Activated naive CD8-positive, alpha-beta T cell treated with anti-CD3 and anti-CD28 coated beads, Interleukin-2, amount 50 U/mL, for 24 hours (primary cell): ENCODE measurements at regions not wholly inside any gene's neighbourhood (a gene's known extent, or its start where the extent isn't known, plus 50 kb on each side); places are given as distances from the start of the nearest gene placed in this dataset.

Source experiments
- ATAC-seq: fragments of 150-1000 bp; cut with Tn5 transposase; one replicate; pipeline ENCODE4 v1.10.0; 2021
- DNase-seq: peaks from one replicate; pipeline ENCODE4 v3.0.0; 2021
- H3K27ac Mint-ChIP-seq: one replicate; pipeline ENCODE4 v1.8.0; 2021; ENCODE audit warnings: mild to moderate bottlenecking, mixed read lengths
- H3K27me3 Mint-ChIP-seq: one replicate; pipeline ENCODE4 v1.8.0; 2021; ENCODE audit warnings: mixed read lengths
- H3K36me3 Mint-ChIP-seq: one replicate; pipeline ENCODE4 v1.8.0; 2021; ENCODE audit warnings: low read depth, mixed read lengths
- H3K4me1 Mint-ChIP-seq: one replicate; pipeline ENCODE4 v1.8.0; 2021; ENCODE audit warnings: mixed read lengths
- H3K4me3 Mint-ChIP-seq: one replicate; pipeline ENCODE4 v1.8.0; 2021; ENCODE audit warnings: mild to moderate bottlenecking, moderate library complexity, mixed read lengths
- H3K9me3 Mint-ChIP-seq: one replicate; pipeline ENCODE4 v1.8.0; 2021; ENCODE audit warnings: mixed read lengths

DNA sequence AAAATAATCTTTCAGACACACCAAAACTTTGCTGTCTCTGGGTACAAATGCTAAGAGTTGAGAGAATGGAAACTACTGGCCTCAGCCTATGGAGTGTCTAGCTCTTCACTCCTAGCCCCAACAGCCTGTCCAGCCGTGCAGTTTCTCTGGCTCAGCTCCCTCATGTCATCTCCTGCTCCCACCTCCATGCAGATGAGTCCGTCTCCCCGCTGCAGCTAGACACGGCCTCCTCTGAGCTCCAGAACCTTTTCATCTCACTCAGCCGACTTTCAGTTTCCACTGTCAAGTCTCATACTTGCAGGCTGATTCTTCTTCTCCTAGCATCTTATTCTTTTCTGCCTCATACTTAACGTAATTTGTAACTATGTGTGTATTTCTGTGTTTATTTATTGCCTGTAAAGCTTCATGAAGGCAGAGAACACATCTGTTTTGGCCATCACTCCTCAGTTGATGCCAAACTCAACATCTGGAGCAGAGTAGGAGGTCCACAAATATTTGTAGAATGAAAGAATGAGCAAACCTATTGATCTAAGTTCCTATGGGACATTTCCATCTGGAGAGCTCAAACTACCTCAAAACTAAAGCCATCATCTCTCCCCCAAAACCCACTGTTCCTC is 139.8 kb upstream of the PWP1 start:
- DNase-seq (no peak), ATAC-seq (no peak)
- H3K27ac Mint-ChIP-seq, result no peak overlapping the region
- peaks cover 25% of the 10 kb centered on the region for H3K36me3 Mint-ChIP-seq
- peaks cover 2% of the 10 kb centered on the region for H3K4me1 Mint-ChIP-seq
- H3K4me3 Mint-ChIP-seq, result no peak overlapping the region
- no peaks in the 10 kb centered on the region for H3K27me3 Mint-ChIP-seq
- no peaks in the 10 kb centered on the region for H3K9me3 Mint-ChIP-seq

DNA sequence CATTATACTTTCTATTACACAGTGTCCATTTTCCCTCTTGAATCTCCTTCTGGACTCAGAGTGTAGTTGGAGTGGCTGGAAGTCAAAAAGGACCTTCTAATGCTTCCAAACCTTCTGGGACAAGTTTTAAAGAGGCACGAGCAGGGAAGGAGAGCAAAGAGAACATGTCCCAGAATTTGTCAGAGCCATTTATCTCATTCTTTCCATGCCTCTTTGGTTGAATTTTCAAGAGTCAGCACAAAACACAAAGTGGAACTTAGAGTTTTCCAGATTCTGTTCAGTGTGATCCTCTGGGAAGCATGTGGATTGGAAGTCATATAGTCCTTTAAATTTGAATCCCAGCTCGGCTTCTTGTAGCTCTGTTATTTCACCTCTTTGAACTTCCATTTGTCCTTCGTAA is 138.2 kb upstream of the PWP1 start:
- Mint-ChIP-seq H3K9me3 (no peaks in the 10 kb centered on the region), H3K4me1 (no peaks in the 10 kb centered on the region), H3K4me3 (no peak overlapping the region), H3K36me3 (peaks cover 27% of the 10 kb centered on the region), H3K27me3 (no peaks in the 10 kb centered on the region), H3K27ac (no peak overlapping the region)
- DNase-seq, result no peak
- ATAC-seq, result no peak

DNA sequence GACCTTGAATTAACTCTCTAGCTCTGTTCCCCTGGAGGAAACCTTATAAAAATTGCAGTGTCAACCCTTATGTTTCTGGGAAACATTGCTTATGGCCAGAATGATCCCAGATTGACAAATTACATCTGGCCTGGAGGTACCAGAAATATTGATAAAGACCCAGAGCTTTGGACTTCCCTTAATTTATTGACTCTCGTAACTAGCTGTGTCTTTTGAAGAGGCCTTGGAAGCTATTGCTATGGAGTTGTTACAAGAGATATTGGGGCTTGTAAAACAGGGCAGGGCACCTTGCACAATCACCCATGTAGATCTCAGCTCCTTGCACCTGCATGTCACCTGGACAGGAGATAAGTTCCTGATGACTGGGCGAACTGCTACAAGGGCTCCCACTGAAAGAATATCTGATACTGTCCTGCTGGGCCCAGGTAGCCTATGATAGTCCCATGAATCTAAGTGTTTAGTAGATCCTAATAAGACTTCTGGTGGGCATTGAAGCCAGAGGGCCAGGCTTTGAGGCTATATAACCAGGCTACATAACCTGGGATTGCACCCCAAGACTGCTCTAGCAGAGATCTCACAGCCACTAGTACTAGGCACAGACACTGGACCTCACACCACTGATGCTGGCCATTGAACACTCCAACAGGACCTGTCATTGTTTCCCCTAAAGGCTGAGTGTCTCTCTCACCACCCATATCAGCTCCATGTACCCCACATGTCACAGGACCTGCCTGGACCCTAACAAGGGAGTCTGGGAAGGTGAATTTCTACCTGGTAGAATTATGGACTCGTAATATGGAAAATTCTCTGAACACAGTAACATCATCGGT is 135.7 kb upstream of the PWP1 start:
- no peaks in the 10 kb centered on the region for H3K9me3 Mint-ChIP-seq
- no peak overlapping the region for H3K27ac Mint-ChIP-seq
- ATAC-seq, result no peak
- no peak overlapping the region for H3K4me3 Mint-ChIP-seq
- H3K27me3 Mint-ChIP-seq, result no peaks in the 10 kb centered on the region
- DNase-seq, result no peak
- no peaks in the 10 kb centered on the region for H3K4me1 Mint-ChIP-seq
- peaks cover 27% of the 10 kb centered on the region for H3K36me3 Mint-ChIP-seq

DNA sequence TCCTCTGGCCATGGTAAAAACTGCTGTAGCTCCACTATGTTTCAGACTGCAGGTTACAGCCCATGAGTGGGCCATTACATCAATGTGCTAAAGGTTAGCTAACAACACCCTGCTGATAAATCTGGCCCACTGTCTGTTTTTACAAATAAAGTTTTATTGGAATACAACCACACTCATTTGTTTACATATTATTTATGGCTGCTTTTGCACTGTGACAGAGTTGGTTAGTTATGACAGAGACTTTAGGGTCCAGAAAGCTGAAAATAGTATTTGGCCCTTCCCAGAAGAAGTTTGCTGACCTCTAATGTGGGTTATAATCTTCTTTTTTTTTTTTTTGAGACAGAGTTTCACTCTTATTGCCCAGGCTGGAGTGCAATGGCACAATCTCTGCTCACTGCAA is 134.2 kb upstream of the PWP1 start:
- DNase-seq (no peak), ATAC-seq (no peak)
- H3K9me3 Mint-ChIP-seq, result no peaks in the 10 kb centered on the region
- no peak overlapping the region for H3K4me3 Mint-ChIP-seq
- H3K4me1 Mint-ChIP-seq, result no peaks in the 10 kb centered on the region
- H3K27ac Mint-ChIP-seq, result no peak overlapping the region
- no peaks in the 10 kb centered on the region for H3K27me3 Mint-ChIP-seq
- H3K36me3 Mint-ChIP-seq, result peaks cover 19% of the 10 kb centered on the region

GRCh38 chr12:107552263-107552662 is 133.3 kb upstream of the PWP1 start:
- H3K36me3 Mint-ChIP-seq, result peaks cover 15% of the 10 kb centered on the region
- DNase-seq, result no peak
- H3K27me3 Mint-ChIP-seq, result no peaks in the 10 kb centered on the region
- no peak overlapping the region for H3K4me3 Mint-ChIP-seq
- H3K4me1 Mint-ChIP-seq, result no peaks in the 10 kb centered on the region
- no peak overlapping the region for H3K27ac Mint-ChIP-seq
- no peaks in the 10 kb centered on the region for H3K9me3 Mint-ChIP-seq
- no peak for ATAC-seq

DNA sequence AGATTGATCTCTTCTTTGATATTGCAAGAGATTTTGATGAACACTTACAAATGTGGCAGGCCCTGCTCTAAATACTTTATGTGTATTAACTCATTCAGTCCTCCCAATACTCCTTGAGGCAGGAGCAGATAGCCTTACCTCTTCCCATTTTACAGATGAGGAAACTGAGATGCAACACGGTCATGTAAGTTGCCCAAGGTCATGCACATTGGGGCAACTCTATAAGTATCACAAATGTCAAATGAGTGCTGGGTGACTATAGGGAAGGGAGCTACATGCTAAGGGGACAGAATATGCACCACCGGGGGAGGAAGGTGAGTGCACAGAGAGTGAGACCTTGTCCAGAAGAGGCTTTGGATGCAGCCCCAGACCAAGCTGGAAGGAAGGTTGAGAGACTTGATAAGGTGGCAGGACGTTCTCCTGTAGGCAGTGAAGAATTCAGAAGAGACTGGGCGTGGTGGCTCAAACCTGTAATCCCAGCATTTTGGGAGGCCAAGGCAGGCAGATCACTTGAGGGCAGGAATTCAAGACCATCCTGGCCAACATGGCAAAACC is 132.3 kb upstream of the PWP1 start:
- Mint-ChIP-seq H3K4me3 (no peak overlapping the region), H3K27me3 (no peaks in the 10 kb centered on the region), H3K36me3 (peaks cover 7% of the 10 kb centered on the region), H3K27ac (no peak overlapping the region), H3K4me1 (no peaks in the 10 kb centered on the region), H3K9me3 (no peaks in the 10 kb centered on the region)
- ATAC-seq (no peak), DNase-seq (no peak)

DNA sequence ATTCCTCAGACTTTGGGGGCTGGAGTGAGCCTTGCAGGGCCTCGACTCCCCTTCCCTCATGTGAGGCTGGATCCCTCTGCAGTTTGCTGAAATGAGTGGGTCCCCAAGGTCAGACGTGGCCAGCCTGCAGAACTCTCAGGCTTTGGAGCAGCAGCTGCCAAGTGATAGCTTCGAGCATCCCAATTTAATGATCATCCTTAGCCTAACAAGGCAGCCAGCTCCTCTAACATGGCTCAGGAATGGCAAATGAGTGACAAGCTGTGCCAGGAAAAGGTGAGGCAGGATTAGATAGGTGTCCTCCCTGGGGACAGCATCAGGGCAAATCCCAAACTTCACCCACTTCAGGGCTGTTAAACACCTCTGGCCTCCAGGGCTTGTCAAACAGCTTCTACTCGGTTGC is 130.7 kb upstream of the PWP1 start:
- DNase-seq, result no peak
- Mint-ChIP-seq H3K27ac (no peak overlapping the region), H3K4me1 (no peaks in the 10 kb centered on the region), H3K4me3 (no peak overlapping the region), H3K27me3 (no peaks in the 10 kb centered on the region), H3K9me3 (no peaks in the 10 kb centered on the region), H3K36me3 (peaks cover 3% of the 10 kb centered on the region)
- ATAC-seq, result no peak

DNA sequence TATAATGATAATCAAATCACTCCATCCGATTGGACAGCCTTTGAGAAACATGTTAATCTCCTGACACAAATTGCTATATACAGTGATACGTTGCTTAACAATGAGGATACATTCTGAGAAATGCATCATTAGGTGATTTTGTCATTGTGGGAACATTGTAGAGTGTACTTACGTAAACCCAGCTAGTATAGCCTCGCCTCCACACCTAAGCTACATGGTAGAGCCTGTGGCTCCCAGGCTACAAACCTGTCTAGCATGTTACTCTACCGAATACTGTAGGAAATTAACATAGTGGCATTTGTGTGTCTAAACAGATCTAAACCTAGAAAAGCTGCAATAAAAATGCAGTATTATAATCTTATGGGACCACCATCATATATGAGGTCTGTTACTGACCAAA is 128.6 kb upstream of the PWP1 start:
- no peaks in the 10 kb centered on the region for H3K36me3 Mint-ChIP-seq
- H3K4me1 Mint-ChIP-seq, result no peaks in the 10 kb centered on the region
- DNase-seq (no peak), ATAC-seq (no peak)
- no peak overlapping the region for H3K27ac Mint-ChIP-seq
- no peaks in the 10 kb centered on the region for H3K27me3 Mint-ChIP-seq
- no peaks in the 10 kb centered on the region for H3K9me3 Mint-ChIP-seq
- no peak overlapping the region for H3K4me3 Mint-ChIP-seq

DNA sequence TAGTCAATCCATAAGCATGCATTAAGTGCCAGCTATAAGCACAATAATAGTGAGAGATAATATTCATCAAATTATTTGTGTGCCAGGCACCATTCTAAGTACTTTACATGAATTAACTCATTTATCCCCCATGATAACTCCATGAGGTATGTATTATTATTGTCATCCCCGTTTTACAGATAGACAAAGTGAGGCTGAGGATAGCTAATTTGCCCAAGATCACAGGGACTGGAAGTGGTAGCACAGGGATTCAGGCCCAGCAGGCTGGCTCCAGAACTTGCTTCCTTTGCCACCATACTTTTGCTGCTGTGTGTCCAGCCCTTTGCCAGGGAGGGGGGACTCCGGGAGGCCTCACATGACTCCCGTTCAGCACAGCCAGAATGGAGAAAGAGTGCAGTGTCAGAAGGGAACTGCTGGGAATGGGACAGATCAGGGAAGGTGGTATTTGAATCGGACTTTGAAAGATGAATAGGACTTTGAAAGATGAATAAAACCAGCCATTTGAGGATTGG is 128.0 kb upstream of the PWP1 start:
- no peak for ATAC-seq
- Mint-ChIP-seq H3K9me3 (no peaks in the 10 kb centered on the region), H3K4me1 (no peaks in the 10 kb centered on the region), H3K4me3 (no peak overlapping the region), H3K27me3 (no peaks in the 10 kb centered on the region), H3K36me3 (no peaks in the 10 kb centered on the region), H3K27ac (no peak overlapping the region)
- no peak for DNase-seq

GRCh38 chr12:107558141-107558815 is 127.3 kb upstream of the PWP1 start:
- no peak for DNase-seq
- Mint-ChIP-seq H3K27me3 (no peaks in the 10 kb centered on the region), H3K36me3 (no peaks in the 10 kb centered on the region), H3K4me3 (no peak overlapping the region), H3K27ac (no peak overlapping the region), H3K9me3 (no peaks in the 10 kb centered on the region), H3K4me1 (no peaks in the 10 kb centered on the region)
- ATAC-seq, result no peak

DNA sequence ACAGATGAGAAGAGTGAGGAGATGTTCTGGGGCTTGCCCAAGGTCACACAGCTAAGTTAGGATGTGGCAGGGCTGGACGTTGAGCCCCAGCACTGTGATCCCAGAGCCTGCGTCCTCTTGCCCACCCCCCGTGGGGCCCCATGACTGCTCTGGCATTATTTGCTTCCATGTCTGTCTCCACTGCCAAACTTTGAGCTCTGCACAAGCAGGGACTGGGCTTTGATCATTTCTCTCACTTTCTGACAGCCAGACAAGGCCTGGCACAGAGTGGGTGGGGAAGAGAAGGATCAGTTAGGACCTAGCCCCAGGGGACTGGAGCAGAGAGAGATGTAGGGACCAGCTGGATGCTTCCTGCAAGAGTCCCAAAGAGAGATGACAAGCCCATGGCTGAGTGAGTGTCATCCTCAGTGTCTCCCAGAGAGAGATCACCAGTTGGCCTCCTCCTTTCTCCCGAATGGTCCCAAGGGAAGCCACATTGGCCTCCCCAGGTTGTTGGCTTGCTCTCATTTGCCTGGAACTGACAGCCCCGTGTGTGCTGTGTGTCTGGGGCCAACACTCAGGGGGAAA is 126.7 kb upstream of the PWP1 start:
- Mint-ChIP-seq H3K27me3 (no peaks in the 10 kb centered on the region), H3K9me3 (no peaks in the 10 kb centered on the region), H3K36me3 (no peaks in the 10 kb centered on the region), H3K27ac (no peak overlapping the region), H3K4me1 (no peaks in the 10 kb centered on the region), H3K4me3 (no peak overlapping the region)
- DNase-seq (no peak), ATAC-seq (no peak)

DNA sequence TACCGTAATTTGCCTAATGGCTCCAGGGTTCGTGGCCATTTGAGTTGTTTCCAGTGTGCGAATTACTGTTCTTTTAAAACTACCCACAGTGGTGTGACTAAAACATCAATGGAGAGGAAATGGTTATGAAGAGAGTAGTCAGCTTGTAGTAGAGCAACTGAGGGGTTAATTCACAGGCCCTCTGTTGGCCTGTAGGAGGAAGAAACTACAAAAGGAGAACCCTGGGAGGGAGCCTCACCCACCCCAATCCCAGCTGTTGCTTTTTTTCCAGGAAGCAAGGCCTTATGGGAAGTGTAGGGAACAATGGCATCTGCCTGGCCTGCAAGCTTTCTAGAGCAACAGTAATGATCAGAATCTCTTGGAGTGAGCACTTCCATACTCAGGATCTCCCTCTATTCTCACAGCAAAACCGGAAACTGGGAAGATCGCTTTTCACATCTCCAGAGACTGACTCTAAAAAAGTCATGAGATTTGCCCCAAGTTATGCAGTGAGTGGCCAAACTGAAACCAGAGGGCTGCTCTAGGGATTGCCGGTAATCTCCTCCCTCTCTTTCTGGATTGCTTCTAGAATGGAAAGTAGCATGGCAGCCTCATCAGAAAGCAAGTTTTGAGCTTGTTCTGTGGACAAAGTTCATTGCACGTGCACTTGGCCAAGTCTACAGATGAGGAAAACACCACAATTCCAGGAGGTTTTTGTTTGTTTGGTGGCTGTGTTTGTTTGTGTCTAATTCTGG is 125.3 kb upstream of the PWP1 start:
- H3K27ac Mint-ChIP-seq, result no peak overlapping the region
- no peak overlapping the region for H3K4me3 Mint-ChIP-seq
- no peaks in the 10 kb centered on the region for H3K36me3 Mint-ChIP-seq
- H3K4me1 Mint-ChIP-seq, result no peaks in the 10 kb centered on the region
- no peaks in the 10 kb centered on the region for H3K9me3 Mint-ChIP-seq
- no peak for ATAC-seq
- H3K27me3 Mint-ChIP-seq, result no peaks in the 10 kb centered on the region
- no peak for DNase-seq

DNA sequence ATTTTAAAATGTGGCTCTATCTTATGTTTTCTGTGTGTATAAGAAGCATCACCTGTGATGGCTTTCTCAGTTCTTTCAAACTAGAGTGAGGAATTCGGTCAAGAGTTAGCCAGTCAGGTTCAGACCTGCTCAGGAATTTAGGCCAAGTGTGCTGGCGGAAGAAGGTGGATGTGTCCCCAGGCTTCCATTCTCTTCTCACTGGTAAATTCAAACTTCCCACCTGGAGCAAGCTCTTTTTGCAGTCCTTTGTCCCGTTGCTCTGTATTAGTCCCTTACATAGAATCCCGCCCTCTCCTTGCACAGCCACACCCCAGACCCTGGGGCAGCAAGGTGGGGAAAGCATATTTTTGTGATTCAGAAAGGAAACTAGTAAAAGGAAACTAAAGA is 124.7 kb upstream of the PWP1 start:
- Mint-ChIP-seq H3K9me3 (no peaks in the 10 kb centered on the region), H3K36me3 (no peaks in the 10 kb centered on the region), H3K27ac (no peak overlapping the region), H3K27me3 (no peaks in the 10 kb centered on the region), H3K4me1 (no peaks in the 10 kb centered on the region), H3K4me3 (no peak overlapping the region)
- ATAC-seq (no peak), DNase-seq (no peak)

- DNase-seq (no peak), ATAC-seq (no peak)
- Mint-ChIP-seq H3K9me3 (no peaks in the 10 kb centered on the region), H3K36me3 (no peaks in the 10 kb centered on the region), H3K4me1 (no peaks in the 10 kb centered on the region), H3K27ac (no peak overlapping the region), H3K4me3 (no peak overlapping the region), H3K27me3 (no peaks in the 10 kb centered on the region)
Measured at GRCh38 chr12:107564946-107565345, 120.7 kb upstream of the PWP1 start.
